SU-DHL-6 (cell line): ENCODE measurements at regions not wholly inside any gene's neighbourhood (a gene's known extent, or its start where the extent isn't known, plus 50 kb on each side); places are given as distances from the start of the nearest gene placed in this dataset.

Experiments
- EZH2phosphoT487 ChIP-seq: fragments of 200-600 bp; sonication (generic), shearing (Covaris generic); conservative IDR thresholded peaks from 2 replicates; pipeline ENCODE4 v1.6.1; 2018; ENCODE audit warnings: mild to moderate bottlenecking, antibody characterized with exemption, low read length, moderate library complexity, mixed read lengths
- TF ChIP-seq, protein P1 (sequence below): fragments of 200-600 bp; sonication (generic); IDR thresholded peaks from one replicate; pipeline ENCODE4 v1.5.1; 2017; ENCODE audit warnings: antibody characterized with exemption, mild to moderate bottlenecking, low read length, moderate library complexity; ENCODE audit not compliant: insufficient read depth, poor library complexity, severe bottlenecking

DNA sequence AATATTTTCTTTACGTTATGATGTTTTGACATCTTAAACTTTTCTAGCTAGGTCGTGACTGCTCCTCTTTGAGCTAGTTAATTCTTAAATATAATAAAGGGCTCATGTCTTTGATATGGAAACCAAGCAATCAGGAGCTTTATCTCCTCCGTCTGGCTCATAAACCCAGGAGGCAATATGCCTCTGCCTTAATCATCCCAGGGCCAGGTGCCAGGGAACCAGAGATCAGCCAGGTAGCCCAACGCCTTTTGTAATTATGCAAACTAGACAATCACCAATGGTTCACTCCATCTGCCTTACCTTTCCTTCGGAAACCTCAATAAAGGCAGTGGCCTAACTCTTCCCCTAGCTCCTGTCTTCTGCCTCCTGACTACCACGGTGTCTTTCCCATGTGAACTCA lies 213.7 kb downstream of the KCNJ3 start:
- TF ChIP-seq, protein P1, sequence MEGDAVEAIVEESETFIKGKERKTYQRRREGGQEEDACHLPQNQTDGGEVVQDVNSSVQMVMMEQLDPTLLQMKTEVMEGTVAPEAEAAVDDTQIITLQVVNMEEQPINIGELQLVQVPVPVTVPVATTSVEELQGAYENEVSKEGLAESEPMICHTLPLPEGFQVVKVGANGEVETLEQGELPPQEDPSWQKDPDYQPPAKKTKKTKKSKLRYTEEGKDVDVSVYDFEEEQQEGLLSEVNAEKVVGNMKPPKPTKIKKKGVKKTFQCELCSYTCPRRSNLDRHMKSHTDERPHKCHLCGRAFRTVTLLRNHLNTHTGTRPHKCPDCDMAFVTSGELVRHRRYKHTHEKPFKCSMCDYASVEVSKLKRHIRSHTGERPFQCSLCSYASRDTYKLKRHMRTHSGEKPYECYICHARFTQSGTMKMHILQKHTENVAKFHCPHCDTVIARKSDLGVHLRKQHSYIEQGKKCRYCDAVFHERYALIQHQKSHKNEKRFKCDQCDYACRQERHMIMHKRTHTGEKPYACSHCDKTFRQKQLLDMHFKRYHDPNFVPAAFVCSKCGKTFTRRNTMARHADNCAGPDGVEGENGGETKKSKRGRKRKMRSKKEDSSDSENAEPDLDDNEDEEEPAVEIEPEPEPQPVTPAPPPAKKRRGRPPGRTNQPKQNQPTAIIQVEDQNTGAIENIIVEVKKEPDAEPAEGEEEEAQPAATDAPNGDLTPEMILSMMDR, result no peak
- no peak for TF ChIP-seq EZH2phosphoT487
